Renal cortex interstitium (tissue), 11 donors: ENCODE measurements at regions not wholly inside any gene's neighbourhood (a gene's known extent, or its start where the extent isn't known, plus 50 kb on each side); places are given as distances from the start of the nearest gene placed in this dataset.
"Not testable (repeated sequence)": the region's sequence is repeated elsewhere in the genome, so short reads cannot be mapped to it uniquely, and the experiment has no call there.

ENCODE experiments used
- DNase-seq, 11 donors: peaks; one replicate each; pipeline ENCODE4 v3.0.0-alpha.2; 2013; ENCODE audit warnings: low read depth in 9 of 11, low spot score in 4 of 11; ENCODE audit errors: extremely low read depth in 1 of 11

DNA sequence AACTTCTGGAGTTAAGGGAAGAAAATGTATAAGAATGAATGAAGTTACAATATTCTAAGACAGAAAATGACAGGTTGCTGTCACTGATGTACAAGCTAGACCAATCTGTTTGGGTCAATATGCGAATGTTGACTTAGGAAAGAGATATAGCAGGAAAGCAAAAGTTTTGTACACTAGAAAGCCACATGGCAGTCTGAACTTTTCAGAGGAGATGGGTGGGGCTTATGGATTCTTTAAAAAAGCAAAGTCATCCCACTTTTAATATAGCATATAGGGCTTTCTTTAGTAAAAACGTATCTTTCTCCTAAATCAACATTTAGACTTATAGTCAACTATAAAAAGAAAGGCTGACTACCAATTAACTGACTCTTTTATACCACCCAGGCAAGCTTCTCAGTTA is 381.2 kb downstream of the PTPRC start:
- no peak for DNase-seq

DNA sequence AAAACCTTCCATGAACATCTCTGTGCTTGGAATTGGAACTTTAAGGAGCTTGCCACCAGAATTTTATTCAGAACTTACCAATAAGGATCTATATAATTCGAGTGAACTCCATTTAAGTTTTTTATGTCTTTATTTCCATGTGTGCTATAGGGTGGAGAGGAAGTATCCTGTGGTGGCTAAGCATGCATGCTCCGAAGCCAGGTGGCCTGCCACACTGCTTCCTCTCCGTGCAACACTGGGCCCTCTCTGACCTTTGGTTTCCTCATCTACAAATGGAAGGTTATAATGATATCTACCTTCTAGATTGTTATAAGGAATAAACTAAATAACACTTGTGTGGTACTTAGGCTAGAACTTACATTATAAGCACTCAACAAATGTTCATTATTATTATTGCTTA is 382.1 kb downstream of the PTPRC start:
- no peak for DNase-seq

DNA sequence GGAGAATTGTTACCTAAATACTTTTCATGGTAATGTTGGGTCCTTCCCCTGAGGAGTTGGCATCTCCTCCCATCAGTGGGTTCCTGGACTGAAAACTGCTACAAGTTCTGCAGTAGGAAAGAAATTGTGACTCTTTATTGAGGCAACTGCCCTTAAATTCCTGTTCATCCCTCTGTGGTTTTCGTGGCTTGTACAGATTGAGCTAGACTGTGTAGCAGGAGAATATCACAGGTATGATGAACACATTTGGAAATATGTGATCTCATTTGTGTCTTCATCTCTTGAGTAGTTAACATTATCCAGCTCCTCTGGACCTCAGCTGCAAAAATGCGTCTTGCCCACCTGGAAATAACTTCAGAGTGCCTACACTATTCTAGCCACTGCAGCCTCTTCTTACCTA is 390.6 kb downstream of the PTPRC start:
- no peak for DNase-seq

DNA sequence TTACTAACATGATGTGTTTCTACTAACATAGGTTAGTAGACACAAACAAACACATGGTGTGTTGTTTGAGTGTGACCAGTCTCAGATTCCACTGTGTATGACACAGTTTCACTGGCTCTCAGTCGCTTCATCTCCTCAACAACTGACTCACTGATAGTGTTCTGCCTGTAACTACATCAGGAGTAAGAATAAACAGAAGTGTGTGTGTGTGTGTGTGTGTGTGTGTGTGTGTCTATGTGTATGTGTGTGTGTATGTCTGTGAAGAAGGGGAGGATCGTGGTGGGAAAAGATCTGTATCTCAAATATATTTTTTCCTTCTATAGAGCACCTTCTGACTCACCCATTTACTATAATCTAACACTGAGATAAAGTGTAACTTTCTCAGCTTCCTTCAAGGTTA is 391.0 kb downstream of the PTPRC start:
- DNase-seq: no peak

DNA sequence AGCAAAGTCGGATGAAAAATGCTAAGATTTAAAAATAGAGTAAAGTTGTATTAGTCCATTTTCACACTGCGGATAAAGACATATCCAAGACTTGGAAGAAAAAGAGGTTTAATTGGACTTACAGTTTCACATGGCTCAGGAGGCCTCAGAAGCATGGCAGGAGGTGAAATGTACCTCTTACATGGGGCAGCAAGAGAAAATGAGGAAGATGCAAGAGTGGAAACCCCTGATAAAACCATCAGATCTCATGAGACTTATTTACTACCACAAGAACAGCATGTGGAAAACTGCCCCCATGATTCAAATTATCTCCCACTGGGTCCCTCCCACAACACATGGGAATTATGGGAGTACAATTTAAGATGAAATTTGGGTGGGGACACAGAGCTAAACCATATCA is 391.7 kb downstream of the PTPRC start:
- not testable (repeated sequence) for DNase-seq

DNA sequence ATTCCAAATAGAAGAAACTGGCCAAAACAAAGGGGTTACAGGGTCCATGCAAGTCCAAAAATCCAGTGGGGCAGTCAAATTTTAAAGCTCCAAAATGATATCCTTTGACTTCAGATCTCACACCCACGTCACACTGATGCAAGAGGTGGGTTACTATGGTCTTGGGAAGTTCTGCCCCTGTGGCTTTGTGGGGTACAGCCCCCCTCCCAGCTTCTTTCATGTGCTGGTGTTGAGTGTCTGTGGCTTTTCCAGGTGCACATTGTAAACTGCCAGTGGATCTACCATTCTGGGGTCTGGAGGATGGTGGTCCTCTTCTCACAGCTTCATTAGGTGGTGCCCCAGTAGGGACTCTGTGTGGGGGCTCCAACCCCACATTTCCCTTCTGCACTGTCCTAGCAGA is 392.3 kb downstream of the PTPRC start:
- not testable (repeated sequence) for DNase-seq

DNA sequence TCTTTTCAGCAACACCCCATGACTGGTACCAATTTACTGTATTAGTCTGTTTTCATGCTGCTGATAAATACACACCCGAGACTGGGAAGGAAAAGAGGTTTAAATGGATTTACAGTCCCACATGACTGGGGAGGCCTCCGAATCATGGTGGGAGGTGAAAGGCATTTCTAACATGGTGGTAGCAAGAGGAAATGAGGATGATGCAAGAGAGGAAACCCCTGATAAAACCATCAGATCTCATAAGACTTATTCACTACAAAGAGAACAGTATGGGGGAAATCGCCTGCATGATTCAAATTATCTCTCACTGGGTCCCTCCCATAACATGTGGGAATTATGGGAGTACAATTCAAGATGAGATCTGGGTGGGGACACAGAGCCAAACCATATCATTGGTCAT is 393.6 kb downstream of the PTPRC start:
- not testable (repeated sequence) for DNase-seq

DNA sequence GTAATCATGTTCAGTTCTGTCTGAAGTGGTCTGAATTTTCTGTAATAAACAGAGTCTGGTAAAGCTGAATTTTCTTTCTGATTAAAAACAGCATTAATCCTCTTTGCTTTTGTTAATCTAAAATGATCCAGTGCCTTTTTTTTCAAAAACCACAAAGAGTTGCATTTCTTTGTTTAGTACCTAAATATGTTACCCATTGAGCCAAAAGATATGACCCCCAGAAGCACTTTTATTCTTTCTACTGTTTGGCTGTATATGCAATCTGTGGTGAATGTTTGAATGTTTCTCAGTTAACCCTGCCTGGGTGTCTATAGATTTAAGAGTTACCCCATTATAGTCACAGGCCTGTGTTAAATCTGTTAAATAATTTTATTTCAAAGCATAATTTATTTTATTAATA is 394.8 kb downstream of the PTPRC start:
- no peak for DNase-seq

DNA sequence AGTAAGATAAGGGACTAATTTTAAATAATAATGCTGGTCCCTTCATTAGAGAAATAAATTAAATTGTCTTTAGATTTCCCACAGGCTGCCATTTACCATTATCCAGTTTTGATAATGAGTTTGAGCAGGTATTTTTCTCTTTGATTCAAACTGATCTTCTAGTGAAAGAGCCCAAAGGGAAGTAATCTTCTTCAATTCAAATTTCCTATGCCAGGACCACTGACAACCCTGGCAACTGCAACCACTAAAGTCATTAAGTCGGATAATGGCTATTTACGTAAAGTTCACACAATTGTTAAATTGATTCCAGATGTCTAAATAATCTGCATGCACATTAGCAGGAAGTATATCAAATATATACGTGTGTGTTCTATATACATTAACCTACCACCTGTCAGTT is 399.3 kb downstream of the PTPRC start:
- no peak for DNase-seq

DNA sequence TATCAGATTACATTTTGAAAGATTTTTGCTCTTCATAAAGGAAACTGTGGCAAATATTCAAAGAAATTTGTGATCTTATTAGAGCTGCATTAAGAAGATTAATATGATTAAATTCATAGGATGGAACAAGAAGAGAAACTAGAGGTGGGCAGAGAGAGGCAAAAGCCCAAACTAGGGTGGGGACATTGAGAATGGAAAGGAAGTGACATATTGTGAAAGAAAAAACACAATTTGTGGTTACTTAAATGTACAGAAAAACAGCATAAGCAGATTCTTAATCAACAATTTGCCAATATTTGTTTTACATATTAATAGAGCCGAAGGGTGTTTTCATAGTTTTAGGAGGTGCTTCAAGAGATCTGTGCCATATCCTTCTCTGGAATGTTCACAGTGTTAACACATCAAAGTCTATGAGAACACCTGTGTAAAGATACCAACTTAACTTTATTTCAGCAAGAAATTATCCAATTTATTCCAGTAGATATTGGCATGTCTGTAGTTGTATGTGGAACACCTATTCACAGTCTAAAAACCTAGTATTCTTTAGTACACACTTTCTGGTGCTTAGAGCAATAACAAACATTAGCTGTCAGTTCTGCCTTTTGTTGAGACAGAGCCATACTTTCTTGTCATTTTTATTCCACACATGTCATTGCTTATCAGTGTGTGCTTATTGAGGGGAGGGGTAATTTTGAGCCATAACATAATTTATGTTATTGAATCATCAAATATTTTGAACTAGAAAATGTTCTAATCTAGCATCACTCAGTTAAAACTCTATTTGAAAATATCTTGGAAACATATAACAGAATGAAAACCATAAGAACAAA is 401.5 kb downstream of the PTPRC start:
- no peak for DNase-seq

DNA sequence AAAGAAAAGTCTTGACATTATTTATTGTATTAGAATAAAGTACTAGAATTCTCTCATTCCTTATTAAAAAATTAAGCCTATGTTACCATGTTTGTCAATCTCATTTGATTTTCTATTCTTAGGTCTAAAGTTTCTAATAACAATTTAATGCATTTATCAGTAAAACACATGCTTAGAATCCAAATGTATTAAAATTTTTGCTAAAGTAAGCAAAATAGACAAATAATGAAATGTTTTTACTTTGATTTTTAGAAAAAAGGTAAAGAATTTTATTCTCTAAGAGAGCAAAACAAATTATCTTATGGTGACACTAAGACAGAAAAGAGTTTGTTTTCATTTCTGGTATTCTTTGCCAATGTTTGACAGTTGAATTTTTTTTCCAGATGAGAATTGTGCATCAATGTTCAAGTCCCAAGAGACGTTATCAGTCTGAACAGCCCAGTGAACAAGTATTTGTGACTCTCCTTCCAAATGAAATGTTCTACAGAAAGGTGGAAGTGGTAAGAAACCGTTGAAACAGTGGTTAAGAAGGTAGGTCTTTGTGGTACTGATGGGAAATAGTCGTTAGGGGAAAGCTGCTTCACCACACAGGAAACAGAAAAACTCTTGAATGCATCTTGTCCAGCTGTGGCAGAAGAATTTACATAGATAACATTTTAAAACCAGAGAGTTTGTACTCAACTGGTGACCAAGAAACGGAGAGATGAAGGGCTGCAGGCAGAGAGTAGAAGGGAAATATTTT is 402.5 kb downstream of the PTPRC start:
- DNase-seq: no peak

DNA sequence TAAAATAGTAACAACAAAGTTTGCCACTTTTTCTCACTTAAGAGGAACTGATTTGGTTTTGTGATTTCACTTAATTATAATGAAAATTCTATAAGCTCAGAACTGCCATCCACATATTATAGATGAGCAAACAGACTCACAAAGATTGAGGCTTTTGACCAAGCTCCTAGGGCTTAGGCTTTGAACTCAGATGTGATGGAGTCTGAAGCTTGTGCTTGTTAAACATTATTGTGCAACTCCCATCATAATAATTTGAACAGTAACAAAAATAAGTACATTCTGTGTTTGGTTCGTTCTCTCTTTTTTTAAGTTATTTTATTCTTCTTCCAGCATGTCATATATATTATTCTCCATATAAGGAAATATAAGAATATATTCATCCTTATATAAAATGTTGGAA is 403.4 kb downstream of the PTPRC start:
- no peak for DNase-seq

DNA sequence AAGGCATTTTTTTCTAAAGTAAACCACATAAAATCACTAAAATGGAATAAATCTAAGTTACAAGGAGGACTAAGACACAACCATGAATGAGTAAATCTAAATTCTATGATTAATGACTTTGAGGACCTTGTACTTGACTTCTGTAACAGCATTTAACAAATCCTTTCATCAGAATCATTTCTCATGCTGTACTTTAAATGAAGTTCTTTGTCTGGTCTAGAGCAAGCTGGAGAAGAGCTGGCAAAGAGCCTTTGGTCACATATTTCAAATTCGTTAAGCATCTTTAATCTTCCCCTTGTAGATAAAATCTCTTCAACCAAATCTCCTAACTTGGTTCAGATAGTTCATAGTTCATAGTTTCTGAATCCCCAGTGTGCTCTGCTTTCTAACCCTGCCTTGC is 405.4 kb downstream of the PTPRC start:
- DNase-seq: no peak

DNA sequence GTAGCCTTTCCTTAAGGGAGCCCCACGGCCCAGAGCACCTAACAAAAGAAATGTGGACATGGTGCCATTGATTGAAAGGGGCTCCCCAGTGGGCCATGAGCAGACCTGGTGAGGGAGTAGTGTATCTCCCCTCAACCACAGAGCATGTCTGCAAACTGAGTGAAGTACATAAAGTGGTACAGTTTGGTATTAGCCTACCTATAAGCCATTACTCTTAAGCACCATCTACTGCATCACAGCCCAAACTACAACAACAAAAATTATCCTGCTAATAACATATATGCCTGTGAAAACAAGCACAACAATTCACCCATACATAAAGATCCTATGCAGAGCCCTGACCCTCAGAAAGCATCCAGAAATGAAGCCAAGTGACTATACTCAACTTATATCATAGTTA is 407.8 kb downstream of the PTPRC start:
- no peak for DNase-seq

DNA sequence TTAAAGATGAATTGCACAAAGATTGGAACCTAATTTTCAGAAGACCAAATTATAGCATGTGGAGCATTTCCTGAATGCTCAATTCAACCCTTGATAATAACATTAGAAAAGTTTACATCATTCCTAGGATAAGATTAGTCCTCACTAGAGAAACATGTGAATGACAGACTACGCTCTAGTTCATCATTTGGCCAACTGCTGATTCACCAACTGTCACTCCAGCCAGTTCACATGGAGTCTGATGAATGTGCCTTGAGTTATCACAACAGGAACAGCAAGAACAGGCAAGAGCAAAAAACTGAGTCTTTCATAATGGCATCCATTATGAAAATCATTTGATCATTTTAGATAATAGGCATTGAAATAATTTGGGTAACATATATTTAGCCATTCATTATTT is 415.9 kb downstream of the PTPRC start:
- DNase-seq: no peak

DNA sequence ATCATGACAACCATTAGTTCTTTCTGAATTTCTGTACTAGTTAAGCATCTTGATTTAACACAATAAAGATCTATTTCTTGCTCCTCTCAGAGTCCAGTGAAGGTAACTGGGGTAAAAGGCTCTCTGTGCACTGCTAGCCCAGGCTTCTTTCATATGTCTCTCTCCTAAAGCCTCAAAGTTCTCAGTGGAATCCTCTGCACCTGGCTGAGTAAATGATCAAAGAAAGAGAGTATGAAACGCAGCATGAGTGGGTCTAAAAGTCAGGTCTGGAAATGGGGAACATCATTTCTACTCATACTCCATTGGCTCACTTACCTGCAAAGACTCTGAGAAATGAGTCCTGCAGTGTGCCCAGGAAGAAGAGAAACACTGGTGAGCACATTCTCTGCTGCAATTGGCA is 418.5 kb downstream of the PTPRC start:
- no peak for DNase-seq

DNA sequence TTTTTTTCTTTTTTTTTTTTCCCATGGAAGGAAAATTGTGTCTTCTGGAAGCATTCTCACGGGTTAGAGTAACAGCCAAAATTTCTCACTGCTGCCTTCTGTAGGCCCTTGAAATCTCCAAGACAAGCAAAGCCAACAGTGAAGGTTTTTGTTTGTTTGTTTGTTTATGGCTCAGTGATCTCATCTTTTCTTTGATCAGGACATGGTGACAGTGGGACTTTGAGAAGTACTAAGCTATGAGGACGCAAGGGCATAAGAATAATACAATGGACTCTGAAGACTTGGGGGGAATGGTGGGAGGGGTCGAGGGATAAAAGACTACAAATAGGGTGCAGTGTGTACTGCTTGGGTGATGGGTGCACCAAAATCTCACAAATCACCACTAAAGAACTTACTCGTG is 419.4 kb downstream of the PTPRC start:
- no peak for DNase-seq

DNA sequence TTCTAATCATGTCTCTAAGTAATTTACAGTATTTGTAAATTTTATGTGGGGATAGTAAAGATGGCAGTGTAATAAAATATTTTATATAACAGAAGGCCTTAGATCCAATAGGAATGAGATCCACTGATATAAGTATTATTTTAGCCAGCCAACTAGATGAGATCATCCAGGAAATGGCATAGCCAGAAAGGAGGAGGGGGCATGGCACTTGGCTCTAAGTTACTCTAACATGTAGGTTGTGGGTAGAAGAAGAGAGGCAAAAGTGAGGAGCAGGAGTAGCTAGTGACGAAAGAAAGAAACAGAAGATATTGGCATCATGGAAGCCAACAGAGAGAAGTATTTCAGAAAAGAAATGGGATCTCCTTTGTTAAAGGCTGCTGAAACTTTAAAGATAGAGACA is 426.1 kb downstream of the PTPRC start:
- no peak for DNase-seq

DNA sequence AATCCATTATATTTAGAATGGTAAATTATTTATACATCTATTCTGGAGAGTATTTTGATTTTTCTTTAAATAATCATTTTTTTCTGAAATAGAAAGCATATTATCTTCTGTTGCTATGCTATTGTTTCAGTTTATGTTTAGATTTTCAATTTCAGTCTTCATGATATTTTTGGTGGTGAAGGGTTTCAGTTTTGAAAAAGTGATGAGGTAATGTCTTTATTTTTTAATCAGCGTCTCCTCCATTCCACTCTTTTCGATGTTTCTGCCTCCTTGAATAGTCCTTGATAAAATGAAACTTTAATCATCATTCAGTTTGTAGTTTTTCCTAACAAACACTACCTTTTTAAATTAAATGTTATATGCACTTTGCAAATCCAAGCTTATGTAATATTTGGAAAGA is 428.6 kb downstream of the PTPRC start:
- DNase-seq: no peak

DNA sequence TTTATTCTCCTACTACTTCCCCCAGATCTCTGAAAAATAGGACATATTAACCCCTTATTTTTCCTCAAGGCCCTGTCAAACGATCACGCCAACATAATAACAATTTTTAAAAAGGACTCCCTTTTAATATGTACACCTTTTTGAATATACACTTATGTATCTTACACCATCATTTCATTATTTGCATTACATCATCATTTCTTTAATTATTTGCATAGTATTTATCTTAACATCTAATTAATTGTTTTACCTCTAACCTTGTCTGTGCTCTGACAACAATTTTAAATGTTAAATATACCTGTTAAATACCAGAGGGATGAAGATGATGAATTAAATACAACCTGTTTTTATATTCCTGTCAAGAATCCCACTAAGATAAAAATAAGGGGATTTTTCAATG is 432.2 kb downstream of the PTPRC start:
- DNase-seq: no peak

DNA sequence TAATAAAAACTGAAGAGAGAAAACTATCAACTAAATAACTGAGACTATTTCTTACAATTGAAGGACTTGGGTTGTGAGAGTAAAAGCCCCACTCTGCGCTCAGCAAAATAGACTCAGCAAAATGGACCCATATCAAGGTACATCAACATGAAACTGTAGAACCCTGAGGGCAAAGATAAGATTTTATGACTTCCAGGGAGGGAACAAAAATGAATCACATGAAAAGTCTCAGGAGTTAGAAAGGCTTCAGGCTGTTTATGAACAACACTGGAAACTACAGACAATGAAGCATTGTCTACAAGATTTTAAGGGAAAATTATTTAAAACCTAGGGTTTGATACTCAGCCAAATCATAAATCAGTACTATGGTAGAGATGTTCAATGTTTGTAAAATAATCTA is 434.3 kb downstream of the PTPRC start:
- no peak for DNase-seq
